CD4-positive, alpha-beta memory T cell (primary cell): ENCODE measurements at regions not wholly inside any gene's neighbourhood (a gene's known extent, or its start where the extent isn't known, plus 50 kb on each side); places are given as distances from the start of the nearest gene placed in this dataset.

Source experiments
- CTCF ChIA-PET: fragments of 350-600 bp; sonication (Branson Sonifier 250); formaldehyde crosslinking; loops from one replicate; lab custom pipeline; 2021; ENCODE audit warnings: inconsistent platforms; ENCODE audit not compliant: partially characterized antibody; lab: Charles Lee
- POLR2A ChIA-PET: fragments of 350-600 bp; sonication (Branson Sonifier 250); formaldehyde crosslinking; loops from one replicate; lab custom pipeline; 2021; ENCODE audit not compliant: partially characterized antibody; lab: Charles Lee
- DNase-seq, 5 donors: peaks; one replicate each; pipeline versions ENCODE4 v3.0.0 to v3.0.0-alpha.2; 2020 to 2022; ENCODE audit warnings: mixed read lengths in 1 of 5
- H3K27ac ChIP-seq: one replicate; pipeline ENCODE4 v1.7.0; 2013; ENCODE audit warnings: low read depth, low read length
- H3K27me3 ChIP-seq: 2 replicates; pipeline ENCODE4 v1.7.0; 2013; ENCODE audit warnings: mild to moderate bottlenecking, low read length, moderate library complexity; ENCODE audit not compliant: insufficient read depth
- H3K36me3 ChIP-seq: 2 replicates; pipeline ENCODE4 v1.7.0; 2013; ENCODE audit warnings: mild to moderate bottlenecking, low read length, moderate library complexity; ENCODE audit not compliant: insufficient read depth
- H3K4me1 ChIP-seq: 2 replicates; pipeline ENCODE4 v1.7.0; 2013; ENCODE audit warnings: mild to moderate bottlenecking, low read length, moderate library complexity; ENCODE audit not compliant: insufficient read depth
- H3K4me3 ChIP-seq, 2 donors: one replicate each; pipeline ENCODE4 v1.7.0; 2013; ENCODE audit warnings: low read length in 2 of 2, mild to moderate bottlenecking in 1 of 2
- H3K9me3 ChIP-seq, 2 donors: one replicate each; pipeline ENCODE4 v1.7.0; 2013; ENCODE audit warnings: low read length in 2 of 2, control low read depth in 1 of 2; ENCODE audit not compliant: control insufficient read depth in 1 of 2
- H3K27ac Mint-ChIP-seq, 7 donors: one replicate each; pipeline ENCODE4 v1.8.0; 2020 to 2021; ENCODE audit warnings: mixed read lengths in 7 of 7, mild to moderate bottlenecking in 6 of 7, inconsistent platforms in 3 of 7, moderate library complexity in 3 of 7
- H3K27me3 Mint-ChIP-seq, 2 donors: one replicate each; pipeline ENCODE4 v1.8.0; 2020 to 2021; ENCODE audit warnings: mixed read lengths in 2 of 2
- H3K36me3 Mint-ChIP-seq, 2 donors: one replicate each; pipeline ENCODE4 v1.8.0; 2020 to 2021; ENCODE audit warnings: mixed read lengths in 2 of 2, inconsistent platforms in 1 of 2, mild to moderate bottlenecking in 1 of 2
- H3K4me1 Mint-ChIP-seq, 4 donors: one replicate each; pipeline ENCODE4 v1.8.0; 2020 to 2021; ENCODE audit warnings: mixed read lengths in 4 of 4, mild to moderate bottlenecking in 1 of 4
- H3K4me3 Mint-ChIP-seq, 8 donors: one replicate each; pipeline ENCODE4 v1.8.0; 2020 to 2021; ENCODE audit warnings: mixed read lengths in 8 of 8, mild to moderate bottlenecking in 7 of 8, moderate library complexity in 6 of 8, inconsistent platforms in 3 of 8
- H3K9me3 Mint-ChIP-seq, 8 donors: one replicate each; pipeline ENCODE4 v1.8.0; 2020 to 2021; ENCODE audit warnings: mixed read lengths in 8 of 8, mild to moderate bottlenecking in 5 of 8, inconsistent platforms in 3 of 8, moderate library complexity in 1 of 8
- intact Hi-C: fragments of 100-400 bp; cut with micrococcal nuclease; formaldehyde crosslinking; loops from one replicate; pipeline ENCODE4 v1.15.1; 2023

DNA sequence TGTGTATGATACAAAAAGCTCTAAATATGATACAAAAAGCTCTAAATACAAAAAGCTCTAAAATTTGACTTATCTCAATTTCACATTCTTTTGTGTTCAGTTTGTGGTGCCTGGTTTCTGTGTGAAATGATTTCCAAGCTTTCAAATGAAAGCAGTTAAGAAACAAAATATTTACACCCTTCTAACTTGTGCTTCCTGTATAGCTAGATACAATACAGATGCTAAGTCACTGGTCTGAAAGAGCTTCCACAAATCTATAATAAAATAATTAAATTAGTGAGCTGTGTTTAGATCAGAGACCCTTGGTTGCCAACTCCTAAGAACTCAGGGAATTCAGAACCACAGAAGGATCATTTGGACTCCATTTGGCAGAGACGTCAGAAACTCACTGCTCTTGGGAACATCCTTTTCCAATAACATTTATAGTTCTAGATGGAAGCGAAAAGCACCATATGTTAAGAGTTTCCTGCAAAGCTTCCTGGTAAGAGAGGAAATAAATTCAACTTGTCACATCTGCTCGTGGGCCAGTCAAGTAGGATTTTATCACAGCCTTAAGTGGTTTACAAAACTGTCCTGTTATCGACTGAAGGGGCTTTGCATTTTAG is 1079.1 kb downstream of the ADGRL2 start:
- no peak overlapping the region for H3K27ac Mint-ChIP-seq
- CTCF ChIA-PET: interaction anchor here (1.4 kb wide), 1 partner anchor 9 kb away, joined by 4 read pairs; no protein-coding TSS in a partner anchor
- intact Hi-C loops: no loop called here

DNA sequence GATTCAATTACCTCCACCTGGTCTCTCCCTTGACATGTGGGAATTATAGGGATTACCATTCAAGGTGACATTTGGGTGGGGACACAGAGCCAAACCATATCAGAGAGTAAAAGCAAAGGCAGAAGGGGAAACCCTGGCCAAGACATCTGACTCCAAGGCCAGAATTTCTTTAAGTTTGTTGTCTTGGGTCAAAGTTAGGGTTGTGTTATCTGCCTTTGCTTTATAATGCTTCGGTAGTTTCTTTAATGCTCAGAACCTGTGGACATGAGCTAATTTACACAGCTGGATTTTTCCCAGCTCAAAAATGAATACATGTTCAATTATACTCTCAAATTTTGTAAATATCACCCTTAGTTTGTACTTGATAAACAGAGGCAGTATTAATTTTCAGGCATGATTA is 1074.4 kb downstream of the ADGRL2 start:
- ChIA-PET POLR2A (no interaction called here), CTCF (no interaction called here)
- Histone ChIP-seq H3K9me3 (no peaks in the 10 kb centered on the region), H3K27ac (no peak overlapping the region), H3K4me1 (no peaks in the 10 kb centered on the region), H3K36me3 (no peaks in the 10 kb centered on the region), H3K4me3 (no peak overlapping the region), H3K27me3 (no peaks in the 10 kb centered on the region)
- DNase-seq: no peak
- no peak overlapping the region for H3K27ac Mint-ChIP-seq
- H3K9me3 Mint-ChIP-seq: peaks cover 0 to 3% (median 1%) of the 10 kb centered on the region in 8 donors
- H3K4me1 Mint-ChIP-seq: no peaks in the 10 kb centered on the region
- intact Hi-C loops: no loop called here
- no peaks in the 10 kb centered on the region for H3K27me3 Mint-ChIP-seq
- no peak overlapping the region for H3K4me3 Mint-ChIP-seq
- no peaks in the 10 kb centered on the region for H3K36me3 Mint-ChIP-seq

More for the DNA sequence above, 1079.1 kb downstream of the ADGRL2 start:
- H3K4me1 ChIP-seq: no peaks in the 10 kb centered on the region
- POLR2A ChIA-PET: no interaction called here
- no peaks in the 10 kb centered on the region for H3K36me3 Mint-ChIP-seq
- H3K27ac ChIP-seq: no peak overlapping the region
- peaks cover 0 to 3% (median 0%) of the 10 kb centered on the region in 8 donors for H3K9me3 Mint-ChIP-seq
- H3K27me3 ChIP-seq: no peaks in the 10 kb centered on the region
- H3K9me3 ChIP-seq: no peaks in the 10 kb centered on the region
- no peak overlapping the region for H3K4me3 Mint-ChIP-seq
- no peaks in the 10 kb centered on the region for H3K4me1 Mint-ChIP-seq
- H3K27me3 Mint-ChIP-seq: no peaks in the 10 kb centered on the region
- DNase-seq: no peak
- H3K36me3 ChIP-seq: no peaks in the 10 kb centered on the region
- no peak overlapping the region for H3K4me3 ChIP-seq

DNA sequence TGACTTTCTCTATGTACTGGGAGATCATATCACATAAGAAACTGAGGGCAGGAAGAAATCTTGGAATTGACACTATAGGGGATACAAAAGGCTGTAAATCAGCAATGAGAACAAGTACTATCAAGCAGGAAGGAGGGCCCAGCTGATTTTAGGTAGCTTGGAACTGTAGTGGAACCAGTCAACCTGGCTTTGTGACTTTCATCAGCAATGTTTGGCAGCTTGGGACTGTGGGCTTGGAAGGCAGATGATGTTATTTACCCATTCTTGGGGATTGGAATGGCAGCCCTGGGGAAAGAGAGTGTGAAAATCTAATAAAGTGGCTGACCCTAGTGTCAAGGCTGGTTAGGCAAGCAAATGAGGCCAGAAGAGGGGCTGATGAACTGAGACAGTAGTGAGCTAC is 1073.3 kb downstream of the ADGRL2 start:
- Mint-ChIP-seq H3K4me3 (no peak overlapping the region), H3K4me1 (no peaks in the 10 kb centered on the region), H3K27me3 (no peaks in the 10 kb centered on the region), H3K9me3 (peaks cover 0 to 3% (median 2%) of the 10 kb centered on the region in 8 donors), H3K36me3 (no peaks in the 10 kb centered on the region), H3K27ac (no peak overlapping the region)
- intact Hi-C loops: no loop called here
- no peak overlapping the region for H3K4me3 ChIP-seq
- no peaks in the 10 kb centered on the region for H3K4me1 ChIP-seq
- no peak overlapping the region for H3K27ac ChIP-seq
- DNase-seq: no peak
- no peaks in the 10 kb centered on the region for H3K36me3 ChIP-seq
- H3K9me3 ChIP-seq: no peaks in the 10 kb centered on the region
- ChIA-PET POLR2A (no interaction called here), CTCF (no interaction called here)
- no peaks in the 10 kb centered on the region for H3K27me3 ChIP-seq

DNA sequence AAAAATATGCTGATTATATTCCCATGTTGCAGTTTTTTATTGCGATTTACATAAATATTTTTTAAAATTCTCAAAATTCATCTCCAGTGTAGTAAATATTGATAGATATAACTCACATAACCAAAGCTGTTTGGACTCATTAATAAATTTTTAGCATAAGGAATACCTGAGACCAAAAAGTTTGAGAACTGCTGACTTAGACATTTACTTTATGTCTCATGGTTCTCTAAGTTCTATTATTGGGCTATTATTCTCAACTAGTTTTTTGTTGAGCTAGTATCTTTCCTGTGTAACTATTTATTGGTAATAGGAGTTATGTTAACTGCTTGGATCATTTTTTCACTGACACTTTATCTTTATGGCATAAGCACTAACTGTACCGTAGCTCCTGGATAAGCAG is 1069.6 kb downstream of the ADGRL2 start:
- CTCF ChIA-PET: no interaction called here
- H3K27ac ChIP-seq: no peak overlapping the region
- Mint-ChIP-seq H3K9me3 (peaks cover 0 to 6% (median 1%) of the 10 kb centered on the region in 8 donors), H3K27ac (no peak overlapping the region), H3K36me3 (no peaks in the 10 kb centered on the region), H3K27me3 (no peaks in the 10 kb centered on the region), H3K4me1 (no peaks in the 10 kb centered on the region), H3K4me3 (no peak overlapping the region)
- DNase-seq: no peak
- POLR2A ChIA-PET: no interaction called here
- no peak overlapping the region for H3K4me3 ChIP-seq
- H3K36me3 ChIP-seq: no peaks in the 10 kb centered on the region
- intact Hi-C loops: no loop called here
- H3K9me3 ChIP-seq: no peaks in the 10 kb centered on the region
- H3K4me1 ChIP-seq: no peaks in the 10 kb centered on the region
- H3K27me3 ChIP-seq: no peaks in the 10 kb centered on the region

DNA sequence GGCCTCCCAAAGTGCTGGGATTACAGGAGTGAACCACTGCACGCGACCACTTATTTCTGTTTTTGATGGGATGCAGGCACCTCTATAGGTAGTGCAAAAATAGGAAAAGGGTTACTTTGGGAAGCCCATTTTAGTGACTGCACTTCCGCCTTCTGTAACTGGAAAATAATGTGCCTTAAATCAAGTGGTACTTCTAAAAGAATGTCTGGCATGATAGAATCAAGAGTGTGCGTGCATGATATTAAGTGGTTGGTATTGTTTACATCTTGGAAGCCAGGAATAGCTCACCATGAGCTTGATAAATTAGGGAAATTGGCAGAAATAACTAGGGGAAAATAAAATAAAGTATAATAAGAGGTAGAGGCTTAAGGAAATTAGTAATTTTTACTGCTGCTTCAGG is 1067.0 kb downstream of the ADGRL2 start:
- no peak for DNase-seq
- Histone ChIP-seq H3K4me1 (no peaks in the 10 kb centered on the region), H3K4me3 (no peak overlapping the region), H3K36me3 (no peaks in the 10 kb centered on the region), H3K27ac (no peak overlapping the region), H3K27me3 (no peaks in the 10 kb centered on the region), H3K9me3 (no peaks in the 10 kb centered on the region)
- Mint-ChIP-seq H3K27ac (no peak overlapping the region), H3K4me3 (no peak overlapping the region), H3K4me1 (no peaks in the 10 kb centered on the region), H3K36me3 (no peaks in the 10 kb centered on the region), H3K9me3 (peaks cover 0 to 6% (median under 1%) of the 10 kb centered on the region in 8 donors), H3K27me3 (no peaks in the 10 kb centered on the region)
- intact Hi-C loops: no loop called here
- CTCF ChIA-PET: no interaction called here
- POLR2A ChIA-PET: no interaction called here

DNA sequence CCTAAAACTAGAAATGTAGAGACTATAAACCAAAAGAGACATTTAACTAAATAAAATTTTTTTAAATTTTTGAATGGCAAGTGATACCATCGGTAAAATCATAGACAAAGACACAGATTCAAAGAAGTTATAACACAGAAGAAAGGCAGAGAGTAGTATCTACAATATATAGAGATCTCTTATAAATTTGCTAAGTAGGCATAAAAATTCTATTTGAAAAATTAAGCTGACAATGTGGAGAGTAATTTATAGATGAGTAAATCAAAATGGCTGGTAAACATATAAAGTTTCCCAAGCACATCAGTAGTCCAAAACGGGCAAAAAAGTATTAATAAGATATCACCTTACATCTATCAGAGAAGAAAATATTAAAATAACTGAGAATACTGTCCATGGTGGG is 1061.0 kb downstream of the ADGRL2 start:
- ChIA-PET POLR2A (no interaction called here), CTCF (no interaction called here)
- Histone ChIP-seq H3K27ac (no peak overlapping the region), H3K4me3 (no peak overlapping the region), H3K36me3 (no peaks in the 10 kb centered on the region), H3K9me3 (no peaks in the 10 kb centered on the region), H3K4me1 (no peaks in the 10 kb centered on the region), H3K27me3 (no peaks in the 10 kb centered on the region)
- H3K36me3 Mint-ChIP-seq: no peaks in the 10 kb centered on the region
- H3K4me3 Mint-ChIP-seq: no peak overlapping the region
- H3K27me3 Mint-ChIP-seq: no peaks in the 10 kb centered on the region
- intact Hi-C loops: no loop called here
- peaks cover 0 to 1% (median 0%) of the 10 kb centered on the region in 4 donors for H3K4me1 Mint-ChIP-seq
- H3K9me3 Mint-ChIP-seq: peaks cover 0 to 1% (median 0%) of the 10 kb centered on the region in 8 donors
- no peak for DNase-seq
- no peak overlapping the region for H3K27ac Mint-ChIP-seq

DNA sequence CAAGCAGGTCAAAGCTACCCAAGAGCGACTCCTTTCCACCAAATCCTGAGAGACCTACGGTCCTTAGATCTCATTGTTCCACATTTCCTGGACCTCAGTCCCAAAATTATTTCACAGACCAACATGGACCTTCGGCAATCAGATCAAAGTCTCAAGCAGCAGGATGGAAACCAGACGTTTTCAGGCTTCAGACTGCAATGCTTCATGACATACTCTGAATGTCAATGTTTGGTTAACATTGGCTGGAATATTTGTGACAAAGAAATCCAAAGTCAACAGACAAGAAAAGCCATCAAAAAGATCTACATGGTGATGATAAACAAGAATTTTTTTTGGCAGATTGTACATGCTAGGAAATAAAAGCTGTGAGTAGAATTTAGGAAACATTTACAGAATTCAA is 1057.3 kb downstream of the ADGRL2 start:
- intact Hi-C loops: no loop called here
- no peak overlapping the region for H3K27ac ChIP-seq
- Mint-ChIP-seq H3K27ac (no peak overlapping the region), H3K4me1 (peaks cover 0 to 1% (median 0%) of the 10 kb centered on the region in 4 donors), H3K4me3 (no peak overlapping the region), H3K27me3 (no peaks in the 10 kb centered on the region), H3K36me3 (no peaks in the 10 kb centered on the region), H3K9me3 (peaks cover 0 to 5% (median 1%) of the 10 kb centered on the region in 8 donors)
- H3K36me3 ChIP-seq: no peaks in the 10 kb centered on the region
- H3K4me1 ChIP-seq: no peaks in the 10 kb centered on the region
- POLR2A ChIA-PET: no interaction called here
- DNase-seq: no peak
- H3K4me3 ChIP-seq: no peak overlapping the region
- H3K9me3 ChIP-seq: no peaks in the 10 kb centered on the region
- CTCF ChIA-PET: no interaction called here
- no peaks in the 10 kb centered on the region for H3K27me3 ChIP-seq
